C4-2B (cell line): ENCODE measurements at regions not wholly inside any gene's neighbourhood (a gene's known extent, or its start where the extent isn't known, plus 50 kb on each side); places are given as distances from the start of the nearest gene placed in this dataset.

ENCODE experiments used
- H3K27ac ChIP-seq: fragments of 450-650 bp; 2 replicates; pipeline ENCODE4 v1.5.1; 2017
- CTCF ChIP-seq: fragments of 450-650 bp; conservative IDR thresholded peaks from 2 replicates; pipeline ENCODE4 v1.5.1; 2017; ENCODE audit warnings: mild to moderate bottlenecking
- ZFX ChIP-seq: fragments of 450-650 bp; IDR thresholded peaks from 2 replicates; pipeline ENCODE4 v1.6.1; 2017

- no peak for TF ChIP-seq ZFX
- TF ChIP-seq CTCF, result no peak
- H3K27ac ChIP-seq, result no peak overlapping the region
Observed at GRCh38 chr7:10222976-10223375, 750.7 kb upstream of the PHF14 start.

DNA sequence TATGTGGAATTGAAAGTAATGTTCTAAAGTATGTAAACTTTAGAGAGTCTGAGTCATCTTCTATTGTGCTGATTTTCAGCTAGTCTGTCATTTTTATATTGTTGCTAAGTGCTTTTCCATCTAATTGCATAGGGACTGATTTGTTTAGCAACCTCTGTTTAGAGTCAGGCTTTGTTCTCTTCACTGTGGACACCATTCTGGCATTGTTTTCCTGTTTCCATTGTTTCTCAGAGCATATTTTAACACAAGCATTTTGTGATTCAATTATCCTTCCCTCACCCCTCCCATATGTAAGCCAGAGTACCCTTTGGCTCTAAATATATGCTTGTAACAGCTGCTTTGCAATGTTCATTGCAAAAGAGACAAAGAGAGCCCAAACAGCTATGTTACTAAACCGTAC, 748.4 kb upstream of the PHF14 start:
- no peak overlapping the region for H3K27ac ChIP-seq
- no peak for TF ChIP-seq CTCF
- TF ChIP-seq ZFX, result no peak

- no peak for TF ChIP-seq CTCF
- no peak for TF ChIP-seq ZFX
- no peak overlapping the region for H3K27ac ChIP-seq
Observed at GRCh38 chr7:10237306-10237705, 736.4 kb upstream of the PHF14 start.

DNA sequence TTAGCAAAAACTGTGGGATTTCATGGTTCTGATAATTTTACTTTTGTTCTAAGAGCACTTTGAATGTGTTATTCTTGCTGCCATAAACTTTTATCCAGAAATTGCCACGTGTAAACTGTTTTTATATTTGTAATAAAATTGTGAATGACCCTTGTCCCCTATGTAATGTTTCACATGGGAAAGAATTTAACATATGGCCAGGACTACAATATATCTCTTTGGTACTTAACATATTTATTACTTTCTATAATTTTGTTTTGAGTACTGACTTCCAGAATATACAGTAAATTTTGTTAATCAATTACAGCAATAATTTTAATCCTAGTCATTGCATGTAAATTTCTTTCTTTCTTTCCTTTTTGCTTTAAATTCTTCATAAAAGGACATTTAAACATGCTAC, 735.0 kb upstream of the PHF14 start:
- TF ChIP-seq ZFX, result no peak
- no peak for TF ChIP-seq CTCF
- no peak overlapping the region for H3K27ac ChIP-seq

DNA sequence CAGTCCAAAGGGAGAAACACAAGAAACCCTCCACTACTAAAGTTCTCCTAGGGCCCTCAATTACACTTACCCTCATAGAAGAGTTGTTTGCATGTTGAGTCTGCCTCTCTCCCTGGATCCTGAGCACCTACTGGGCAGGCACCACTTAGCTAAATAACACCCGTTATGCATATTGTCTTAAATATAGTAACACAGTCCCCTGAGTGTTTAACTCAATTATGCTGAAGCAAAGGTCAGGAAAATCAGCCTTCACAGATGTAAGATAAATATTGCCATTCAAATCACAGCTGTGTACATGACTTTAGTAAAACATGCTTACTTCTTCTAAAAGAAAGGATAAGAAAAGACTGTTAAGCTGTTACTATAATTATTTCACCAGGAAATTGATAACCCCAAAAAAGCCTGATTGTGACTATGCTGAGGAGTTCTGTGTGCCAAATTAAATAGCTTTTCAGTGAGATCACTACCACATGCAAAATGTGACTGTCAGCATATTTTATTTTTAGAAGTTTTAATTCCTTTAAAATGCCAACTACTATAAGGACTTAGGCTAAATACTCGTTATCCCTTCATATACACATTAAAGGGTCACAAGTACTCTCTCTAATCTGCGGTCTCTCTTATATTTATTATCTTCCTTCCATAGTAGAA, 733.9 kb upstream of the PHF14 start:
- TF ChIP-seq ZFX, result no peak
- no peak for TF ChIP-seq CTCF
- no peak overlapping the region for H3K27ac ChIP-seq

- TF ChIP-seq CTCF (no peak), ZFX (no peak)
- no peak overlapping the region for H3K27ac ChIP-seq
Observed at GRCh38 chr7:10245406-10245805, 728.3 kb upstream of the PHF14 start.

GRCh38 chr7:10257438-10257837, 716.2 kb upstream of the PHF14 start:
- no peak overlapping the region for H3K27ac ChIP-seq
- TF ChIP-seq ZFX (no peak), CTCF (no peak)
